AG04449 (cell line): ENCODE measurements at regions not wholly inside any gene's neighbourhood (a gene's known extent, or its start where the extent isn't known, plus 50 kb on each side); places are given as distances from the start of the nearest gene placed in this dataset.

Experiments used
- CTCF ChIA-PET: fragments of 350-600 bp; formaldehyde crosslinking; extraction: SDS; loops from one replicate; lab custom pipeline; 2021; ENCODE audit warnings: antibody characterized with exemption; lab: Yijun Ruan, JAX
- POLR2A ChIA-PET: fragments of 400-600, 350-600 bp; formaldehyde crosslinking; extraction: SDS; loops from one replicate; lab custom pipeline; 2020; ENCODE audit warnings: antibody characterized with exemption, inconsistent platforms; lab: Yijun Ruan, JAX
- DNase-seq: peaks from one replicate; pipeline ENCODE4 v3.0.0-alpha.2; 2010; ENCODE audit warnings: low read depth, low spot score
- H3K4me3 ChIP-seq: 2 replicates; pipeline ENCODE4 v1.5.1; 2011; ENCODE audit warnings: low read depth, mild to moderate bottlenecking, control low read depth, low read length
- CTCF ChIP-seq: IDR thresholded peaks from one replicate; pipeline ENCODE4 v1.5.1; 2011; ENCODE audit warnings: mild to moderate bottlenecking, moderate library complexity, low read length, control low read depth, inconsistent platforms; ENCODE audit not compliant: insufficient read depth; ENCODE audit errors: missing control alignments

GRCh38 chr6:114537977-114538376, 195.2 kb upstream of the HS3ST5 start:
- no peak for DNase-seq
- CTCF ChIA-PET: no interaction called here
- no peak for TF ChIP-seq CTCF
- no peak overlapping the region for H3K4me3 ChIP-seq
- POLR2A ChIA-PET: no interaction called here

- POLR2A ChIA-PET: no interaction called here
- no peak for TF ChIP-seq CTCF
- CTCF ChIA-PET: no interaction called here
- H3K4me3 ChIP-seq: no peak overlapping the region
- DNase-seq: no peak
These were observed 192.0 kb upstream of the HS3ST5 start for GRCh38 chr6:114534813-114535212.

- no peak for TF ChIP-seq CTCF
- no peak overlapping the region for H3K4me3 ChIP-seq
- no peak for DNase-seq
- ChIA-PET CTCF (no interaction called here), POLR2A (no interaction called here)
These were observed 181.3 kb upstream of the HS3ST5 start for GRCh38 chr6:114524081-114524480.

GRCh38 chr6:114523508-114523907, 180.7 kb upstream of the HS3ST5 start:
- ChIA-PET POLR2A (no interaction called here), CTCF (no interaction called here)
- no peak for TF ChIP-seq CTCF
- H3K4me3 ChIP-seq: no peak overlapping the region
- DNase-seq: no peak

- no peak for TF ChIP-seq CTCF
- no peak overlapping the region for H3K4me3 ChIP-seq
- ChIA-PET POLR2A (no interaction called here), CTCF (no interaction called here)
- DNase-seq: no peak
These were observed 179.1 kb upstream of the HS3ST5 start for GRCh38 chr6:114521926-114522325.

- no peak for TF ChIP-seq CTCF
- no peak for DNase-seq
- CTCF ChIA-PET: no interaction called here
- H3K4me3 ChIP-seq: no peak overlapping the region
- POLR2A ChIA-PET: no interaction called here
These were observed 178.2 kb upstream of the HS3ST5 start for GRCh38 chr6:114520976-114521375.
